Memory B cell (primary cell): ENCODE measurements at regions not wholly inside any gene's neighbourhood (a gene's known extent, or its start where the extent isn't known, plus 50 kb on each side); places are given as distances from the start of the nearest gene placed in this dataset.
"Not testable (repeated sequence)": the region's sequence is repeated elsewhere in the genome, so short reads cannot be mapped to it uniquely, and the experiment has no call there.

ENCODE experiments used
- ATAC-seq: fragments of 150-1000 bp; cut with Tn5 transposase; 2 replicates; pipeline ENCODE4 v1.10.0; 2021; ENCODE audit warnings: low read depth, mild to moderate bottlenecking, moderate library complexity
- DNase-seq, 2 donors: peaks; one replicate each; pipeline ENCODE4 v3.0.0; 2022; ENCODE audit warnings: low spot score in 2 of 2
- H3K27ac Mint-ChIP-seq: one replicate; pipeline ENCODE4 v1.8.0; 2022; ENCODE audit warnings: mild to moderate bottlenecking, moderate library complexity, mixed read lengths
- H3K27me3 Mint-ChIP-seq: one replicate; pipeline ENCODE4 v1.8.0; 2022; ENCODE audit warnings: mixed read lengths
- H3K36me3 Mint-ChIP-seq: one replicate; pipeline ENCODE4 v1.8.0; 2022; ENCODE audit warnings: mild to moderate bottlenecking, mixed read lengths
- H3K4me1 Mint-ChIP-seq: one replicate; pipeline ENCODE4 v1.8.0; 2022; ENCODE audit warnings: mixed read lengths
- H3K4me3 Mint-ChIP-seq: one replicate; pipeline ENCODE4 v1.8.0; 2022; ENCODE audit warnings: mild to moderate bottlenecking, moderate library complexity, mixed read lengths
- H3K9me3 Mint-ChIP-seq: one replicate; pipeline ENCODE4 v1.8.0; 2022; ENCODE audit warnings: mixed read lengths

DNA sequence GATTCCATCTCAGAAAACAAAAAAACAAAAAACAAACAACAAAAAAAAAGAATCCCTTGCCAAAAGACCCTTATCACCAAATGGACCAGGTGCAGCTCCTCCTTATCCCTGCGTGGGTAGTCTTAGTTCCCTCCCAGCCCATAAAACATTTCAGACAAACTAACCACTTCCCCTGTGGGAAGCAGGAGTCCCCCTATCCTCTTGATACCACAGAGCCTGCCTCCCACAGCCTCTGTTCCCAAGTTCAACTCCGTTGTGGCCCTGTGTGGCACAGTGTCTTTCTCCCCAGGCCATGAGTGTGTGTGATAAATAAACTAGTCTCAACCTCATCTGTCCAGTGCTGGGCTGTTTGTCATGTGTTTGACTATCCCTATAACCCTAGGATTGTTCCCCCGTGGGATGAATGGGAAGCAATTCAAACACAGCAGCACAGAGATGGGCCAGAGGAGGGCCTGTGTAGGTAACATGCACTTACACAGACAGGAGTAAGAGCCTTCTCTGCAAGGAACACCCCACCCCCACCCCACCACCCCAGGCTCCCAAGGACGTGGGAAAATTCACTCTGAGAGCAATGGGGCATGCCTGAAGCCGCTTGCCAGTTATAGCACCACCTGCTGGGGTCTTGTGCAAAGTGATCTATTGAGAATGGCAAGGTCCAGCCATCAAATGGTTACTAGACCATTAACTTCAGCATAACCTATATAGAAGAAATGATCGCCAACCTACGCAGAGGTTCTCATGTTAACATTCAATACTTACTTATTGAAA, 147.1 kb upstream of the GHITM start:
- H3K4me1 Mint-ChIP-seq, result peaks cover 9% of the 10 kb centered on the region
- H3K4me3 Mint-ChIP-seq, result no peak overlapping the region
- no peak for DNase-seq
- H3K9me3 Mint-ChIP-seq, result peaks cover 4% of the 10 kb centered on the region
- no peak overlapping the region for H3K27ac Mint-ChIP-seq
- H3K27me3 Mint-ChIP-seq, result peaks cover 2% of the 10 kb centered on the region
- peaks cover 2% of the 10 kb centered on the region for H3K36me3 Mint-ChIP-seq
- ATAC-seq, result no peak

DNA sequence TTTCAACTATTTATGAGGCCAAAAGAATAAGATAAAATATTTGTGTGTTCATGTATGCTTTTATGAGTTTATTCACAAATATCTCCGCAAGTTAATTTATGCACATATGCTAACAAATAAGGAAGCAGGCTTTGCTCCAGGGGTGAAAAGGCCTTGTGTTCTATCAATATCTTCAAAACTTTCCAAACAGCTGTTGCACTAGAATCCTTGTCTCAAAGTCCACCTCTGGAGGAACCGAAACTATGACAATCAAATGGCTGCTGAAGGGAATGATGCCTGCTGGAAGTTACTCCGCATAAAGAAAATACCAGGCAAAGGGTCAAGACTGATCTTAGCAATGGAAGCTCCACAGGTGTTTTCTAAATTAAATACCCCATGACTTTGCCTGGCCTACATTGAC, 145.0 kb upstream of the GHITM start:
- ATAC-seq, result no peak
- no peak overlapping the region for H3K27ac Mint-ChIP-seq

DNA sequence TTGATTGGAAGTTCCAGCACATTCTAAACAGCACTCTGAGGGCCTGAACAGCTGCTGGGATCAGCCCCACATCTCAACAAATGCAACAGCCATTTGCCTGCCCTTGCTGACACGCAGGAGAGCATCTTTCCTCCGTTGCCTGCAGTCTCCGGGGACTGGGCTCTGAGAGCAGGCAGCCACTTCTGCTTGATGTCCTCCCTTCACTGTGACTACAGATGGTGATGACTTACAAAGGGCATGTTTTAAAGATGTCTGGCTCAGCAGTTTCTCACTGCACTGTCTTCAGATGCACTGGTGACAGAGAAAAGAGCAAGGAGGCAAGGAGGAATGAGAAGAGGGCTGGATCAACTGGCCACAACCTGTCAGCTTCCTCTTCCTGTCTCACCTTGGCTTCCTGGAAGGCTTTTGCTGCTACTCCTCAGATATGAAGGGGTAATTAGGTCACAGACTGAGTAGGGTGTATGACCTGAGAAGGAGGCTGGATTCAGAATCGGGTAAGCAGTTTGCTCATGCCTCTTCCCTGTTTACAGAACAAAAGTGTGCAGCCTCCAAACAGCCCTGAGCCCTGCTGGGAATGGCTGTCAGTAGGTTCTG, 143.5 kb upstream of the GHITM start:
- Mint-ChIP-seq H3K36me3 (no peaks in the 10 kb centered on the region), H3K27me3 (peaks cover 10% of the 10 kb centered on the region), H3K4me3 (no peak overlapping the region), H3K9me3 (no peaks in the 10 kb centered on the region), H3K27ac (no peak overlapping the region), H3K4me1 (no peaks in the 10 kb centered on the region)
- DNase-seq, result no peak
- ATAC-seq, result no peak

More for the DNA sequence above, 145.0 kb upstream of the GHITM start:
- H3K27me3 Mint-ChIP-seq, result peaks cover 7% of the 10 kb centered on the region
- no peak overlapping the region for H3K4me3 Mint-ChIP-seq
- peaks cover 4% of the 10 kb centered on the region for H3K9me3 Mint-ChIP-seq
- peaks cover 2% of the 10 kb centered on the region for H3K36me3 Mint-ChIP-seq
- DNase-seq, result no peak
- peaks cover 8% of the 10 kb centered on the region for H3K4me1 Mint-ChIP-seq

DNA sequence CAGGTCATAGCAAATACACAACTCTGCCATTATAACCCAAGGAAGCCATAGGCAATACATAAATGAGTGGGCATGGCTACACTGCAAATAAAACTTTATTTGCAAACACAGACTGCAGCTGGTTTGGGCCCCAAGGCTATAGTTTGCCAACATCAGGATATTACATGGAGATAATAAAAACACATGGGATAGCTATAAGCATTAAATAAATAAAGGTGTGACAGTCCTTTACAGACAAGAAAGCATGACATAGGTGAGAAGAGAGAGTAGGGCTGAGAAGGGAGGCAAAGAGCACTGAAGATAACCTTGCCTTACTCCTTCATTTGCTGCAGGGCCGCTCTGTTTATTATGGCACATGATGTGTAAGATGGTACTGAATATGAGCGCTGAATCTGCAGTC, 135.1 kb upstream of the GHITM start:
- ATAC-seq, result no peak
- H3K4me3 Mint-ChIP-seq, result no peak overlapping the region
- no peaks in the 10 kb centered on the region for H3K9me3 Mint-ChIP-seq
- no peaks in the 10 kb centered on the region for H3K36me3 Mint-ChIP-seq
- no peak overlapping the region for H3K27ac Mint-ChIP-seq
- peaks cover 10% of the 10 kb centered on the region for H3K27me3 Mint-ChIP-seq
- no peak for DNase-seq
- no peaks in the 10 kb centered on the region for H3K4me1 Mint-ChIP-seq

DNA sequence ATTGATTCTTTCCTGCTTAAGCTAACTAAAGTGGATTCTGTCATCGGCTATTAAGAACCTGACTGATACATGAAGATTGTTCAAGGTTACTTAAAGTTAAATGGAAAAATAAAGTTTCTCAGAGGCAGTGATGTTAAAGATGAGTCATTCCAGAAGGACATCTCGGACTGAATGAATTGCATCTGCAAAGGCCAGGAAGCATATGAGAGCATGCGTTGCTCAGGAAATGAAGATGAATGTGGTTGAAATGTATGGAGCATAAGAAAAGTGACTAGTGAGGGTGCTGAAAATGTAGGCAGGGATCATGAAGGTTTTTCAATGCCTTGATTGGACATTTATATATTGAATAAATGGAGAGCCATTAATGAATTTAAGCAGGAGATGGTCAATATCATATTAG, 133.9 kb upstream of the GHITM start:
- peaks cover 9% of the 10 kb centered on the region for H3K27me3 Mint-ChIP-seq
- H3K27ac Mint-ChIP-seq, result no peak overlapping the region
- H3K9me3 Mint-ChIP-seq, result no peaks in the 10 kb centered on the region
- ATAC-seq, result no peak
- no peaks in the 10 kb centered on the region for H3K4me1 Mint-ChIP-seq
- DNase-seq, result no peak
- H3K4me3 Mint-ChIP-seq, result no peak overlapping the region
- H3K36me3 Mint-ChIP-seq, result no peaks in the 10 kb centered on the region

- H3K27me3 Mint-ChIP-seq, result peaks cover 12% of the 10 kb centered on the region
- peaks cover 1% of the 10 kb centered on the region for H3K36me3 Mint-ChIP-seq
- no peaks in the 10 kb centered on the region for H3K4me1 Mint-ChIP-seq
Measured at GRCh38 chr10:84007482-84007881, 131.8 kb upstream of the GHITM start.

DNA sequence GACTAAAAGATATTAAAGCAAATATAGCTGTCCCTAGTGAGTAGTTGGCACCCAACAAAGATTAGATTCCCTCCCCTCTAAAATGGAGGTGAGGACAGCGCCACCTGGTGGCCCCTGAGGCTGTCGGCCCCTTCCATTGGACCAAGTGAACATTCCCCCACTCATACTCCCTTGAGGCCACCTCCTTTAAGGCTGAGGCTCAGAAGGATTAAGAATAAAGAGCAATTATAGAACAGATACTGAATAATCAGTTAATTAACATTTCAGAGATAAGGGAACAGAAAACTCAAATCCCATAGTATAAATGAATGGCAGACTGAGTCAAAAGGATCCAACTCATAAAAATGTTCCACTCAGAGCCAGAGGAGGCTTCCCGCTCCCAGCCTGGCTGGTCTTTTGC, 130.4 kb upstream of the GHITM start:
- ATAC-seq, result no peak
- peaks cover 1% of the 10 kb centered on the region for H3K36me3 Mint-ChIP-seq
- DNase-seq, result no peak
- no peak overlapping the region for H3K27ac Mint-ChIP-seq
- peaks cover 3% of the 10 kb centered on the region for H3K4me1 Mint-ChIP-seq
- no peaks in the 10 kb centered on the region for H3K9me3 Mint-ChIP-seq
- peaks cover 12% of the 10 kb centered on the region for H3K27me3 Mint-ChIP-seq
- H3K4me3 Mint-ChIP-seq, result no peak overlapping the region

More at GRCh38 chr10:84007482-84007881, 131.8 kb upstream of the GHITM start:
- Mint-ChIP-seq H3K27ac (no peak overlapping the region), H3K4me3 (no peak overlapping the region), H3K9me3 (no peaks in the 10 kb centered on the region)
- DNase-seq (no peak), ATAC-seq (no peak)

DNA sequence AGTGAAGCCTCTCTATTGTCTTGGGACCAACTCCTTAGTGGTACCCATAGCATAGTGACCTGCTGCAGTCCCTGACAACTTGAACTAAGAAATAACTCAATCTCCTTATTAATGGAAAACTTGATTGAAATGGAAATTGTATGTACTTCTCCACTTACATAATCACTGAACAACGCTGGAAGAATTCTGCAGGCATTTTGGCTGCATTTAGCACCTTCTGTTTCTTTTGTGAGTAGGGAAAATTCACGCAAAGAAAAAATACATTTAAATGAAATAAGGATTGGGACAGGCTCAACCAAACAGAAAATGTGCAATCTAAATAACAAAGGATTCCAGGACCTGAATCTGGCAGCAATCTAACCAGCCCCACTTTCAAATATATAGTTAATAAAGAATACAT, 126.9 kb upstream of the GHITM start:
- DNase-seq (no peak), ATAC-seq (no peak)
- no peak overlapping the region for H3K27ac Mint-ChIP-seq
- no peak overlapping the region for H3K4me3 Mint-ChIP-seq
- peaks cover 1% of the 10 kb centered on the region for H3K36me3 Mint-ChIP-seq
- peaks cover 3% of the 10 kb centered on the region for H3K9me3 Mint-ChIP-seq
- H3K27me3 Mint-ChIP-seq, result peaks cover 11% of the 10 kb centered on the region
- peaks cover 3% of the 10 kb centered on the region for H3K4me1 Mint-ChIP-seq

DNA sequence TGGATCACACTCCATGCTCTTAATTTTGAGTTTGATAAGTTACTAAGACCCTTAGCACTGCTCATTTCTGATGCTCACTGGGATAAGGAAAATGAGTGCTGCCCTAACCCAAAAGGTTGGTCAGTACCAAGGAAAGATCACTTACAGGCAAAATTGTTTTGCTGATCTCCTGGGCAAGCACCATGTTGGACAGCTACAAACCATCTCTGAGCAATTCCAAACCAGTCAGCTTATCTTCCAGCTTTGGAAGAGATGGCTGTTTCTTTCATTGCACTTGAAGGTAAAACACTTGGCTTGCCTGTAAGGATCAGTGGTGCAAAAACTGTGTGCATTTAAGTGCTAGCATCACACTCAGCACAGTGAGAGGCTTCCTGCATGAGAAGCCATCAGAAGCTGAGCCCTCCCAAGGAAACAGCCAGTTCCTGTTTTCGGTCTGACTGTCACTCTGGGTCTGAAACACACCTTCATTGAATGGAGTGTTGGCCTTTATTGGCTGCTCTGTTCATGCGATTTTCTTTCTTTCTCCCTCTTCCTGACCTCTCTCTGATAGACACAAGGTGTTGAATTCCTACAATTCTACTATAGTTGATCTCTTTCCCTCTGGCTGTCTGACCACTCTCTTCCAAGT, 126.4 kb upstream of the GHITM start:
- H3K9me3 Mint-ChIP-seq, result peaks cover 3% of the 10 kb centered on the region
- H3K27me3 Mint-ChIP-seq, result peaks cover 11% of the 10 kb centered on the region
- peaks cover 1% of the 10 kb centered on the region for H3K36me3 Mint-ChIP-seq
- ATAC-seq, result peak; percentile 38
- H3K27ac Mint-ChIP-seq, result no peak overlapping the region
- no peak overlapping the region for H3K4me3 Mint-ChIP-seq
- peaks cover 3% of the 10 kb centered on the region for H3K4me1 Mint-ChIP-seq
- DNase-seq, result no peak

DNA sequence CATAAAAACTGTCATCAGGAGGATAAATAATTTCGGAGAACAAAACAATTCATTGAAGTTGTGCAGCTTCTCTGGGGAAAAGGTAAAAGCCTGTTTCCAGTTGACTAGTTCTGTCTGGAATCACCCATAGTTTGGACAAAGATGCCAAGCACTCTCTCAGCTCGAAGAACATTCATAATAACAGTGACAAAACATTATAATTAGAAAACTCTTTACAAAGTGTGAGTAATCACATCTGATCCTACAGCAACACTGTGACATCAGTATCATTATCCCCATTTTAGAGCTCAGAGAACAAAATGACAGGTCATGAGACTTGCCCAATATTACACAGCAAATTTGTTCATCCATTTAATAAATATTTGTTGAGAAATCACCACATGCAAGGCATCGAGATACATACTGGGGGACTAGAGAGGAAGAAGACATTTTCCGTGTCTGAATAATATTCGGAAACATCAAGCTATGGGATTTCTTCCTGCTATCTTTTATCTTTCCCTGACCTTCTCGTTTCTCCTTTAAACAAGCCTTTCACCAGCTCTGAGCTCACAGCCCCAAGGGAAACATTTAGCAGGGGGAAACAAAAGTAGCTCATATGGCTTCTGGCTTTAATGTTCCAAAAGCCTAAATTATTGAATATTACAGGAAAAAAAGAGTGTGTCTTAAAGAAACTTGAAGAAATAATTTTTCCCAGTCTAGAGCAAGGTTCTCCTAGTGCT, 123.3 kb upstream of the GHITM start:
- H3K27me3 Mint-ChIP-seq, result peaks cover 8% of the 10 kb centered on the region
- no peak for DNase-seq
- H3K4me1 Mint-ChIP-seq, result peaks cover 3% of the 10 kb centered on the region
- no peak for ATAC-seq
- H3K9me3 Mint-ChIP-seq, result peaks cover 3% of the 10 kb centered on the region
- H3K4me3 Mint-ChIP-seq, result no peak overlapping the region
- H3K27ac Mint-ChIP-seq, result no peak overlapping the region
- peaks cover 1% of the 10 kb centered on the region for H3K36me3 Mint-ChIP-seq

GRCh38 chr10:84018826-84019225, 120.5 kb upstream of the GHITM start:
- Mint-ChIP-seq H3K4me1 (no peaks in the 10 kb centered on the region), H3K27ac (no peak overlapping the region), H3K9me3 (peaks cover 16% of the 10 kb centered on the region), H3K4me3 (no peak overlapping the region), H3K36me3 (no peaks in the 10 kb centered on the region), H3K27me3 (peaks cover 5% of the 10 kb centered on the region)
- ATAC-seq (no peak), DNase-seq (no peak)

- H3K27ac Mint-ChIP-seq, H3K36me3 Mint-ChIP-seq, DNase-seq, H3K4me1 Mint-ChIP-seq, H3K4me3 Mint-ChIP-seq, H3K27me3 Mint-ChIP-seq, ATAC-seq: not testable (repeated sequence)
- H3K9me3 Mint-ChIP-seq, result peaks cover 18% of the 10 kb centered on the region
Measured at GRCh38 chr10:84019854-84020458, 119.4 kb upstream of the GHITM start.

GRCh38 chr10:84026821-84027257, 112.5 kb upstream of the GHITM start:
- Mint-ChIP-seq H3K36me3 (no peaks in the 10 kb centered on the region), H3K27me3 (no peaks in the 10 kb centered on the region), H3K4me1 (no peaks in the 10 kb centered on the region), H3K4me3 (no peak overlapping the region), H3K27ac (no peak overlapping the region), H3K9me3 (peaks cover 11% of the 10 kb centered on the region)
- DNase-seq (no peak), ATAC-seq (no peak)

- ATAC-seq, result no peak
- H3K36me3 Mint-ChIP-seq, result no peaks in the 10 kb centered on the region
- no peak overlapping the region for H3K4me3 Mint-ChIP-seq
- H3K27ac Mint-ChIP-seq, result no peak overlapping the region
- H3K4me1 Mint-ChIP-seq, result no peaks in the 10 kb centered on the region
- H3K27me3 Mint-ChIP-seq, result no peaks in the 10 kb centered on the region
- peaks cover 2% of the 10 kb centered on the region for H3K9me3 Mint-ChIP-seq
- no peak for DNase-seq
Measured at GRCh38 chr10:84029840-84030239, 109.5 kb upstream of the GHITM start.
